Mononuclear cell (primary cell): ENCODE measurements at regions not wholly inside any gene's neighbourhood (a gene's known extent, or its start where the extent isn't known, plus 50 kb on each side); places are given as distances from the start of the nearest gene placed in this dataset.
"Not testable (repeated sequence)": the region's sequence is repeated elsewhere in the genome, so short reads cannot be mapped to it uniquely, and the experiment has no call there.

Experiments used
- H3K27me3 ChIP-seq: 2 replicates; pipeline ENCODE4 v1.6.0; 2011; ENCODE audit warnings: low read length, control low read depth; ENCODE audit not compliant: insufficient read depth
- H3K4me1 ChIP-seq: 2 replicates; pipeline ENCODE4 v1.5.1; 2011; ENCODE audit warnings: mild to moderate bottlenecking, low read length, control low read depth; ENCODE audit not compliant: insufficient read depth
- H3K4me3 ChIP-seq: 2 replicates; pipeline ENCODE4 v1.5.1; 2011; ENCODE audit warnings: mild to moderate bottlenecking, low read length, moderate library complexity
- H3K9me3 ChIP-seq: 2 replicates; pipeline ENCODE4 v1.5.1; 2011; ENCODE audit warnings: low read depth, mild to moderate bottlenecking, control low read depth, low read length

GRCh38 chr20:60152792-60153191, 194.6 kb downstream of the CDH26 start:
- Histone ChIP-seq H3K4me3 (no peak overlapping the region), H3K9me3 (no peaks in the 10 kb centered on the region), H3K27me3 (no peaks in the 10 kb centered on the region), H3K4me1 (no peaks in the 10 kb centered on the region)

GRCh38 chr20:60160451-60161145, 202.4 kb downstream of the CDH26 start:
- no peaks in the 10 kb centered on the region for H3K4me1 ChIP-seq
- no peak overlapping the region for H3K4me3 ChIP-seq
- H3K9me3 ChIP-seq = no peaks in the 10 kb centered on the region
- no peaks in the 10 kb centered on the region for H3K27me3 ChIP-seq

DNA sequence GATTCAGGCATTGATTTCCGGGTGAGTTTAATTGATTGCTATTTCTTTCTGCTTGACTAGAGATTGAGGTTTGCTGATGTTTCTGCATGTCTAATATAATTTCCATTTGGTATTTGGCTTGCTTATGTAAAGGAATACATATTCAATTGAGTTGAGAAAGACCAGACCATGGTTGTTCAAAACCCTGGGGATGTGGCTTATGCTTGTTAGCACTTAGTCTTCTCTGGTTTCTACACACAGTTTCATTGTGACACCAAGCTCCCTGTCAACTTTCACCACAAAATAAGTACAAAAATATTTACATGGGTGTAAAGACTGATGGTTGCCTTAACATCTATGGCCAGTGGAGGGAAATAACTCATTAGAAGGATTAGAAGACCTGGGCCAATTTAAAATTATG, 209.6 kb downstream of the CDH26 start:
- H3K9me3 ChIP-seq = no peaks in the 10 kb centered on the region
- H3K4me1 ChIP-seq = no peaks in the 10 kb centered on the region
- no peak overlapping the region for H3K4me3 ChIP-seq
- H3K27me3 ChIP-seq = no peaks in the 10 kb centered on the region

DNA sequence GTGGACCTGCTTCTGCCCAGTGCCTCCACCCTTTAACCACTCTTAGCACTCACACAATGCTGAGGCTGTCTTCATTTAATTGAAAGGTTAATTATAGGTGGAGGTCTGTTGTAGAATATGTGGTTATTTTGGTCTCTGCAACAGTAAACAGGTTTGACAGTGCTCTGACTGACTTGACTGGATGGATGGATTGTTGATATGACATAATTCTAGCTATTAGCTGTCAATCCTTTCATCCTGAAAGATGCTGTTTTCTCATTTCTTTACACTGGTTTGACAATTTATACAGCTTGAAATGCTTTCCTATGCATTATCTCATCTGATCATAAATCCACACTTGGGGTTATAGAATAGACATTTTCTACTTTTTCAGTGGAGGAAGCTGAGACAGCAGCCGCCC, 210.7 kb downstream of the CDH26 start:
- Histone ChIP-seq H3K4me1 (no peaks in the 10 kb centered on the region), H3K4me3 (no peak overlapping the region), H3K27me3 (no peaks in the 10 kb centered on the region), H3K9me3 (no peaks in the 10 kb centered on the region)

DNA sequence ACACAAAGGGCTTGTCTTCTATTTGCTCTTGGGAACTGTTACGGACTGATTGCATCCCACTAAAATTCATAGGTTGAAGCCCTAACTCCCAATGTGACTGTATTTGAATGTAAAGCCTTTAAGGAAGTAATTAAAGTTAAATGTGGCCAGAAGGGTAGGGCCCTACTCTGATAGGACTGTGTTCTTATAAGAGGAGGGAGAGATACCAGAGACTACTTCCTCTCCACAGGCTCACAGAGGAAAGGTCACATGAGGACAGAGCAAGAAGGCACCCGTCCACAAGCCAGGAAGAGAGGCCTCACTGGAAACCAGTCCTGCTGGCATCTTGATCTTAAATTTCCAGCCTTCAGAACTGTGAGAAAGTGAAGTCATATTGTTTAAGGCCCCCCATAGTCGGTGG, 211.9 kb downstream of the CDH26 start:
- H3K4me3 ChIP-seq = no peak overlapping the region
- peaks cover 3% of the 10 kb centered on the region for H3K9me3 ChIP-seq
- no peaks in the 10 kb centered on the region for H3K27me3 ChIP-seq
- no peaks in the 10 kb centered on the region for H3K4me1 ChIP-seq

DNA sequence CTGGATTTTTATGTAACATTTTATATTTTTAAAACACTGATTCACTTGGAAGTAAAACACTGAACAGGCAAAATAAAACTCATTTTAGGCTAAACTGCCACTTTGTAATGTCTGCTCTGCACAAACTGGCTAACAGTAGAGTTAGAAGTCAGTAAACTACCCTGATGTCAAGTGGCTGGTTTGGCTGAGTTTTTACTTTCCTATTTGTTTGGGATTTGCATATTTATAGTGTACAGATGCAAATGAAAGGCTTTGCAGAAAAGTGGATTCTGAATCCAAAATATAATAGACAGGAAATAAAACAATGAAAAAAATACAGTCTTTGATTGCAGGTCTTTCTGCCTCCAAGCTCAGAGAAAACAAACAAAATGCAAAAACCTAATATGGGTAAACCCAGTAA, 213.1 kb downstream of the CDH26 start:
- no peaks in the 10 kb centered on the region for H3K27me3 ChIP-seq
- no peaks in the 10 kb centered on the region for H3K4me1 ChIP-seq
- peaks cover 6% of the 10 kb centered on the region for H3K9me3 ChIP-seq
- H3K4me3 ChIP-seq = no peak overlapping the region

DNA sequence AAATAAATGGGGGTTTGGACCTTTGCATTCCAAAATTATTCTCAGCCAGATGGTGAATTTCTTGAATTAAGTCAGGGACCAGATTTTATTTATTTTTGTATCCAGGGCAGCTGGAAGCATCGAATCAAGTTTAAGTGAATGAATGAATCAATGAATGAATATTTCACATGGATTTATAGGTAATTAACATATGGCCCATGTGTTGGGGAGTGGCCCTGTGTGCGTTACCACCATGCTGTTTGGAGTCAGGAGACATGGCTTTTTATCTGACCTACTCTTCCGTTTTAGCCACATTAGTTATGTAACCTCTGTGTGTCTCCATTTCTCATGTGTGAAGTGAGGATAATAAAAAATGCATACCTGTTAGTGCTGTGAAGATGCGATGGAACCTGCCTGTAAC, 213.5 kb downstream of the CDH26 start:
- Histone ChIP-seq H3K27me3 (no peaks in the 10 kb centered on the region), H3K4me3 (no peak overlapping the region), H3K9me3 (peaks cover 6% of the 10 kb centered on the region), H3K4me1 (no peaks in the 10 kb centered on the region)

DNA sequence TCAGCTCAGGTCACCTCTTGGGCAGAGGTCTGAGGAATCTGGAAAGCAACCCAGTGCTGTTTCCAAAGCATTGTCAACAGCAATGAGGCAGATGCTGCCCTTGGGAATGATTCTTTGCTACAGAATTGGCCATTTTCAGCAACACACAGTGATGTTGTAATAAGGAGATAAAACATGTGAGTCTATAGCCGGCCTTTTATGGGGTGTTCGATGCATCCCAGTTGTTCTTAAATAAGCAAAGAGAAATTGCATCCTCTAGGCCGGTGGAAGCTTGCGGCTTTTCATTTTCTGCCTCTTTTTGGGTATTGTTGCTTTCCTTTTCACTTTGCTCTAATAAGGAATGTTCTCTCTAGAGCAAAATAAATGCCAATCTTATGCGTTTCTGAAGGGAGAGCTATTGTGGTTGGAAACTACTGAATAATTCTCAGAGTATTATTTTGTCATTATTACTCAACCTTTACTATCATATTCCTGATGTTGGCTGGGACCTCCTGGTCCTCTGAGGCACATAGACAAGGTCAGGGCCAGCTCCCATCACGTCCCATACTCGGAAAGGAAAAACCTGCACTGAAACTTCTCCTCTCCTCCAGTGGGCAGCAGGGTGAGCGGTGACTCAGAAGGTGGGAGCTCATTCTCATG, 214.2 kb downstream of the CDH26 start:
- Histone ChIP-seq H3K4me1 (no peaks in the 10 kb centered on the region), H3K27me3 (no peaks in the 10 kb centered on the region), H3K4me3 (no peak overlapping the region), H3K9me3 (peaks cover 6% of the 10 kb centered on the region)

DNA sequence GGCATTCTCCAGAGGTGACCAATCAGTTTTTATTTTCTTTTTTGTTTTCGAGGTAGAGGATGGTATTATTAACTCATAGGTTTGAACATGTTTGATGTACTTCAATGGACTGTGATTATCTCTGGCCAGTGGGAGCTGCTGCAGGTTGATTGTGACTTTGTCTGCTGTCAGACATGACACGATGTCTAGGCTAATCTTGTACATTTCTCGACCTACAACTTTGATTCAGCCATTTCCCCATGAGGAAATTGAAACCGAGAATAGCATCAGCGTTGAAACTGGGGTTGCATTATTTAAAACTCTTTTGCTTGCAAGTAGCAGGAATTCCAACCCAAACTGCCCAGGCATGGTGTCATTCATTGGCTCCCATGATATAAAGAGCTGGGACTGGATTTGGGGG, 218.9 kb downstream of the CDH26 start:
- Histone ChIP-seq H3K4me1 (no peaks in the 10 kb centered on the region), H3K9me3 (peaks cover 6% of the 10 kb centered on the region), H3K4me3 (no peak overlapping the region), H3K27me3 (no peaks in the 10 kb centered on the region)

GRCh38 chr20:60180986-60181385, 222.8 kb downstream of the CDH26 start:
- Histone ChIP-seq H3K9me3 (no peaks in the 10 kb centered on the region), H3K4me3 (no peak overlapping the region), H3K4me1 (no peaks in the 10 kb centered on the region), H3K27me3 (no peaks in the 10 kb centered on the region)

GRCh38 chr20:60186412-60186811, 228.2 kb downstream of the CDH26 start:
- no peak overlapping the region for H3K4me3 ChIP-seq
- peaks cover 5% of the 10 kb centered on the region for H3K4me1 ChIP-seq
- no peaks in the 10 kb centered on the region for H3K27me3 ChIP-seq
- no peaks in the 10 kb centered on the region for H3K9me3 ChIP-seq

- peaks cover 5% of the 10 kb centered on the region for H3K4me1 ChIP-seq
- no peak overlapping the region for H3K4me3 ChIP-seq
- H3K9me3 ChIP-seq = no peaks in the 10 kb centered on the region
- H3K27me3 ChIP-seq = no peaks in the 10 kb centered on the region
Measured at GRCh38 chr20:60187683-60188082, 229.5 kb downstream of the CDH26 start.

GRCh38 chr20:60191014-60191413, 232.8 kb downstream of the CDH26 start:
- Histone ChIP-seq H3K4me1 (peaks cover 5% of the 10 kb centered on the region), H3K27me3 (no peaks in the 10 kb centered on the region), H3K9me3 (no peaks in the 10 kb centered on the region), H3K4me3 (no peak overlapping the region)

DNA sequence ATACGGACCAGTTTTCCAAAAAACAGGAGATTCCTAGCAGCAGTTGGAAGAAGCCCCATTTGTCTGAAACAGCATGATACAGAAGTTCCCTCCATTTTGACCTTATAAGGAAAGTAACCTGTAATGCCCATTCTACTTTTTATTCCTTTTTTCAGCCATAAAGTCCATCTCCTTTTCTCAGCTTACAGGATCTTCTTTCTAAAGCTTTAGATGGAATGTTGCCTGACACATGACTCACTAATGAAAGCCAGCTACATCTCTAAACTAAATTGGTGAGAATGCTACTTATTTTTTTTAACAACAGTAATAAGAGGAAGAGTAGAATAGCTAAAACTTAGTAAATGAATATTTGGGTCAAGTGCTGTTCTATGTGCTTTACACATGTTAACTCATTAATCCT, 234.1 kb downstream of the CDH26 start:
- H3K4me1 ChIP-seq = peaks cover 5% of the 10 kb centered on the region
- no peaks in the 10 kb centered on the region for H3K27me3 ChIP-seq
- no peaks in the 10 kb centered on the region for H3K9me3 ChIP-seq
- H3K4me3 ChIP-seq = no peak overlapping the region

DNA sequence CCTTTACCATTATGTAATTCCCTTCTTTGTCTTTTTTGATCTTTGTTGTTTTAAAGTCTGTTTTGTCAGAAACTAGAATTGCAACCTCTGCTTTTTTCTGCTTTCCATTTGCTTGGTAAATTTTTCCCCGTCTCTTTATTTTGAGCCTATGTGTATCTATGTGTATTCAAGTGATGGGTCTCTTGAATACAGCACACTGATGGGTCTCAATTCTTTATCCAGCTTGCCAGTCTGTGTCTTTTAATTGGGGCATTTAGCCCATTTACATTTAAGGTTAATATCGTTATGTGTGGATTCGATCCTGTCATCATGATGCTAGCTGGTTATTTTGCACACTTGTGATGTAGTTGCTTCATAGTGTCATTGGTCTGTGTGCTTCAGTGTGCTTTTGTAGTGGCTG, 240.9 kb downstream of the CDH26 start:
- not testable (repeated sequence) for H3K27me3 ChIP-seq, H3K9me3 ChIP-seq, H3K4me1 ChIP-seq, H3K4me3 ChIP-seq

GRCh38 chr20:60199866-60200265, 241.6 kb downstream of the CDH26 start:
- Histone ChIP-seq H3K9me3 (no peaks in the 10 kb centered on the region), H3K4me3 (no peak overlapping the region), H3K4me1 (no peaks in the 10 kb centered on the region), H3K27me3 (no peaks in the 10 kb centered on the region)
